ENCODE measurements at regions not wholly inside any gene's neighbourhood (a gene's known extent, or its start where the extent isn't known, plus 50 kb on each side); places are given as distances from the start of the nearest gene placed in this dataset.
A peak's percentile ranks its signal among the peaks of the same experiment; 100 is the strongest.
"Not testable (repeated sequence)": the region's sequence is repeated elsewhere in the genome, so short reads cannot be mapped to it uniquely, and the experiment has no call there.

DNA sequence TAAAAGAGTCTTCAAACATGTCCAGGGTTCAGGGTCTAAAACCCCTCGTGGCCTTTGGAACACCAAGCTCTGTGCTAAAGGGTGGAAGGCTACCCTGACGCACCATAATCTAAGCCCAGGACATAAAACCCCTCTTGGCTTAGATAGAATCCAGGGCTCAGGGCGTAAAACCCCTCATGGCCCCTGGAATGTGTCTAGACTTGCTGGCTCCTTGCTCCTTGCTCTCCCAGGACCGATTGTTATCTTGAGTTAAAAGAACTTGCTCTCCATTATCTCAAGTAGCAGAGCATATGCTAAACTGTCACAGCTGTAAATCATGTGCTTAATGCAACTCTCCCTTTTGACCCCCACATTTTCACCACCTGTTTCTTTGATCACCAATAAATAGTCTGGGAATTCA lies 758.1 kb upstream of the SLC8A1 start:
- intact Hi-C loops (cut with DNase I); DNase-seq: not testable (repeated sequence)

GRCh38 chr2:41216978-41217377 lies 765.1 kb upstream of the SLC8A1 start:
- intact Hi-C loops (cut with DNase I): no loop called here
- no peak for DNase-seq

DNA sequence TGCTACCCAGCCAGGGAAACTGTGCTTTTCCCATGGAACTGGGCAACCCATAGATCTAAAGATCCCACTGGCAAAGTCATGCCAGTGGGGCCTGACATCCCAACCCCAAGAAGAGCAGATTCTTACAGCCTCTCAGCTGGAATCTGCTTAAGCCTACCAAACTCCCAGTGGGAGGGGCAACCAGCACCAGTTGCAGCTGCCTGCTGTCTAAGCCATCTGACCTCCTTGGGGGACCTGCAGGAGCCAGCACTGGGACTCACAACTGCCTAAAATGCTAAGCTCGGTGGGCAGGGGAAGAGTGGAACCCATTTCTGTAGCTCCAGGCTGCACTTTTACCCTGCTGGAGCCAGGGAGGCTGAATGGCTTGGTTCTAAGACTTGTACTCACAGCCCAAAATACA lies 770.7 kb upstream of the SLC8A1 start:
- DNase-seq: peak in 1 of 10 donors; percentile 46
- intact Hi-C loops (cut with DNase I): no loop called here

- no peak for DNase-seq
- intact Hi-C loops (cut with DNase I): no loop called here
Observed at GRCh38 chr2:41234093-41234492, 782.2 kb upstream of the SLC8A1 start.

GRCh38 chr2:41241325-41242000 lies 789.6 kb upstream of the SLC8A1 start:
- DNase-seq: peak in 1 of 10 donors; percentile 43
- intact Hi-C loops (cut with DNase I): no loop called here

DNA sequence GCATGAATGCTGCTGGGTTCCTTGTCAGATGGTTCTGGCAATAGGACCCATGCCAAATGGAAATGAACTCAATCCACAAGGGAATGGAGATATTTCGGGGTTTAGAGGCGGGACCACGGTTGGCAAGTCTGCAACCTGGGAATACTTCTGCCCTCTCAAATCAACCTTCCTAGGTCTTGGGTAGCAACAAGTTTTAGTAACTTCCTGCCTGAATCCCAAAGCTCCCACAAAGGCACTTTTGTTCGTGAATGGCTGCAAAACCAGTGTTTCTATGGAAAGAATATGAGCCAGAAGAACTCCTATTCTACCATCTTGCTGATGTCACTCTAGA lies 790.1 kb upstream of the SLC8A1 start:
- intact Hi-C loops (cut with DNase I): no loop called here
- DNase-seq: no peak

DNA sequence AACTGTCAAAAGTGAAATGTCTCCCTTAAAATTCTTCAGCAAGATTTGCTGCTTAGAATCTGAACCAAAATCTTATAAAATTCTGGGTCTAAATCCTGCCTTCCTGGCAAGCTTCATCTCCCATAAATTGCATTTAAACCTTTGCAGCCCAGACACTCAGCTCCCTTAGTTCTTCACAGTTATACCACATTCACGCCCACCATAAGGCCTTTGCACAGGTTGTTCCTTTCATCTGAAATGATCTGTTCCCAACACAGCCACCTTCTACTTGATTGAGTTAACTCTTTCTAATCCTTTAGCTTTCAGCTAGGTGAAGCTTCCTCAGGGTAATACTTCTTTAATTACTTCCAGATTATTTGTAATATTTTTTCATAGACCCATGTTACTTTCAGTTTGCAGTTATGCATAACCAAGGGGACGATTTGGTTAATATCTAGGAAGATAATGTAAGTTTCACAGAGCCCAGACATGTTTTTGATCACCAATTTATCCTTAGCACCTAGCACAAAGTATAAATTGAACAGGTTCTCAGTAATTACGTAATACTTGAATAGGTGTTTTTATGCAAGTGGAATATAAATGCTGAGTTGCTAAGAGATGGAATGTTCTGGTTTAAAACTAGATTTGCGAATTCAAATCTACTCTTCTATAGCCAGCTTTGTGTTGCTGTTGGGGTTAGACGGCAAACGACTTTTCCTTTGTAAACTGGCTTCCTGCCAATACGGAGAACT lies 779.7 kb upstream of the PKDCC start:
- peak in 1 of 10 donors; percentile 41 for DNase-seq
- intact Hi-C loops (cut with DNase I): no loop called here

DNA sequence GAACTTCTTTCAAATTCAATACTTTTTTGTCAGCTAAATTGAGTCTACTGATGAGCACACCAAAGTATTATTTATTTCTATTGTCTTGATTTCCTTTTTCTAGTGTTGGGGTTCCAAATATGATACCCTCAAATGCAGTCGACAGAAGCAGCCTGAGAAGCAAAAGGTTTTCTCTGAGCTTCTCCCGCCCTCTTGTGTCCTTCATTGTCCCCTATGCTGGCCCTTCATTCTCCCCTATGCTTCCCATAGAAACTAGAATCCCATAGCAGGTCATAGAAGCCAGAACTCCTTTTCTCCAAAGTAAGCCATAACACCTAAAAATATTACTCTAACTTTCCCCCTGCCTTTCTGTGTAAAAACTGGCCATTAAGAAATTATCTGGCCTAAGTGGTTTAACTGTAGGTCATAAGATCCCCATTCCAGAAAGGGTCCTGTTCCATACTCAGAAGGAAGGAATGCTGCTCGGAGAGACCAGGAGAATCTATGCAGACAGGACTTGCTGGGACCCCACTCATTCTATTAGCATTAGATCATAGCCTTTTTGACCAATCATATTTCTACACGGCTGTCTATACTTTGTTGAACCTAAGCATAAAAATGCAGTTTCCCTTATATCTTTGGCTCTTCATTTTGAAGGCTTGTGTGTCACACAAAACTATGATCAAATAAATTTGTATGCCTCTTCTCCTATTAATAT lies 764.6 kb upstream of the PKDCC start:
- intact Hi-C loops (cut with DNase I): no loop called here
- DNase-seq: no peak

- intact Hi-C loops (cut with DNase I): no loop called here
- no peak for DNase-seq
Observed at GRCh38 chr2:41293491-41293890, 754.3 kb upstream of the PKDCC start.

DNA sequence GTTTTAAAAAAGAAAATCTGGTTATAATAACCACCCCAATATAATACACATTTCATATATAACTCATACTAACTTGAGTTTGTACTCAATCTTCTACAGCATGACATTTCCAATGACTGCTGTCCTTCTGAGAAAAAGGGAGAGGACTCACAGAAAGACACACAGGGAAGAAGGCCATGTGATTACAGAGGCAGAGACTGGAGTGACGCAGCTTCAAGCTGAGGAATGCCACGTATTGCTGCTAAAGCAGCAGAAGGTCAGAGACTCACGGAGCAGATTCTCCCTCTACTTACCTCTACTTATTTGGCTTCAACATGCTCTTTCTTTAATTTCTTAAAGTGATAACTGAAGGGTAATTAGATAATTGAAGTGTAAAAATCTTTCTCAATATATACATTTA lies 753.5 kb upstream of the PKDCC start:
- intact Hi-C loops (cut with DNase I): no loop called here
- DNase-seq: no peak

- no peak for DNase-seq
- intact Hi-C loops (cut with DNase I): no loop called here
Observed at GRCh38 chr2:41313082-41313481, 734.7 kb upstream of the PKDCC start.

DNA sequence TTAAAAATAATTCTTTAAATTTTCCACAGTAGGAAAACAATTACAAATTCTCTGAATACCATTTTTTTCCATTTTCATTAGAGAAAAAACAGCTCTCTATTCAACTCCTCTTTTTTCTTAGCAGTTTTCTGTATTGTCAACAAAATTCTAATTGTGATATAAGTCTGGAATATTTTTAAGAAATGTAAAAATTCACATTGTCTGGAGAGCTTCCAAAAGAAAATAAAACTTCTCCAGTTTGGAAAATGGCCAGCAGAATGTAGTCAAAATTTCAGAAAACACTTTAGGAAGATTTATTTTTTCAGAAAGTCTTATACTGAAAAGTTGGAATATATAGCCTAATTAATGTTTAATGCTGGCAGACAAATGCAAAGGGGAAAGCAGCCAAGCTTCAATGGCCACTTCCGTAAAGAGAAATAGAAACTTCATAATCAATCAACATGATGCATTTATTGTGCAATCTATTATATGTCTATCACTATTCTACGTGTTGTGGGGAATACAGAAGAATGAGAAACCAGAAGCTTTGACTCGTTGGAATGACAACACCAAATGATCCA lies 733.2 kb upstream of the PKDCC start:
- no peak for DNase-seq
- intact Hi-C loops (cut with DNase I): no loop called here

- DNase-seq: no peak
- intact Hi-C loops (cut with DNase I): no loop called here
Observed at GRCh38 chr2:41319437-41319836, 728.4 kb upstream of the PKDCC start.

- DNase-seq: no peak
- intact Hi-C loops (cut with DNase I): no loop called here
Observed at GRCh38 chr2:41320491-41320890, 727.3 kb upstream of the PKDCC start.

DNA sequence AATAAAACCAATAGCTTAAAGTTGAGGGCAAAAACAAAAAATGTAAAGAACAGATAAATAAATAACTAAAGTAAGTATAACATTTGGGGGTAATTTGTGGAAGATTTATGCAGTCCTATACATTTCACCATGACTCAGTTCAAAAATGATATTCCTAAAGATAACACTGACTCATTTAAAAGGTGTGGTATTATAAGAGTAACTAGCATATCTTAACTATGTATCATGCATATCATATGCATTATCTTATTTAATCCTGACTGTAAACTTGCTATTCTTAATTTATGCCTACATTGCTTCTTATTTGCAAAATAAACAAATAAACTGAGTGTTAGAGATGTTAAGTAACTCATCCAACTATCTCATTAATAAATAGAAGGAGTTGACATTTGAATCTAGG lies 726.5 kb upstream of the PKDCC start:
- DNase-seq: no peak
- intact Hi-C loops (cut with DNase I): no loop called here

- intact Hi-C loops (cut with DNase I): no loop called here
- no peak for DNase-seq
Observed at GRCh38 chr2:41326851-41327250, 721.0 kb upstream of the PKDCC start.

GRCh38 chr2:41329040-41329439 lies 718.8 kb upstream of the PKDCC start:
- no peak for DNase-seq
- intact Hi-C loops (cut with DNase I): no loop called here

- intact Hi-C loops (cut with DNase I): no loop called here
- no peak for DNase-seq
Observed at GRCh38 chr2:41334159-41334558, 713.7 kb upstream of the PKDCC start.

- intact Hi-C loops (cut with DNase I): not testable (repeated sequence)
- peak in 2 of 10 donors; percentile 54 to 78 for DNase-seq
Observed at GRCh38 chr2:41335573-41335972, 712.2 kb upstream of the PKDCC start.

GRCh38 chr2:41337956-41338355 lies 709.9 kb upstream of the PKDCC start:
- intact Hi-C loops (cut with DNase I): no loop called here
- no peak for DNase-seq

- no peak for DNase-seq
- intact Hi-C loops (cut with DNase I): no loop called here
Observed at GRCh38 chr2:41344529-41344928, 703.3 kb upstream of the PKDCC start.

DNA sequence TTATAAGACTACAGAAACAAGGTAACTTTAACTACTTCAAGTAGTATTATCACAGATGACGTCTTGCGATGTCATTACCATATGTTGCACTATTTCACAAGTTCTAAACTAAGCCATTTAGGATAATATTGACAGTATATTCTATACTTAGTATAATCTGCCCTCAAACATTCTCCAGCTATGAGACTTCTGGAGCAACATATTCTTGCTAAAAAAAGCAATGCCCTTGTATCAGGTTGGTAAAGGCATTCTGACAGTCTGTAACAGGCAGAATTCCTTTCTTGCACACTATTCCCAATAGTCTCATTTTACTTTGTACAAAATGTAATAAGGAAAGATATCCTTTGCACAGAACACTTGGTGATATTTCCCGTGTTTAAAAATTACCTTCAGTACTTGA lies 694.8 kb upstream of the PKDCC start:
- DNase-seq: no peak
- intact Hi-C loops (cut with DNase I): no loop called here
